22Rv1 (cell line): ENCODE measurements at regions not wholly inside any gene's neighbourhood (a gene's known extent, or its start where the extent isn't known, plus 50 kb on each side); places are given as distances from the start of the nearest gene placed in this dataset.

ENCODE experiments used
- H3K27ac ChIP-seq: fragments of 450-650 bp; 2 replicates; pipeline ENCODE4 v1.5.1; 2017
- CTCF ChIP-seq: fragments of 450-650 bp; IDR thresholded peaks from 2 replicates; pipeline ENCODE4 v1.5.1; 2017; ENCODE audit warnings: mild to moderate bottlenecking
- ZFX ChIP-seq: fragments of 450-650 bp; IDR thresholded peaks from 2 replicates; pipeline ENCODE4 v1.6.1; 2017; ENCODE audit warnings: antibody characterized with exemption, borderline replicate concordance

GRCh38 chr12:84294246-84294645 is 618.4 kb downstream of the SLC6A15 start:
- TF ChIP-seq ZFX (no peak), CTCF (no peak)
- no peak overlapping the region for H3K27ac ChIP-seq

GRCh38 chr12:84290168-84290567 is 622.4 kb downstream of the SLC6A15 start:
- peak overlapping the region; percentile 40 for H3K27ac ChIP-seq
- TF ChIP-seq CTCF (no peak), ZFX (no peak)

GRCh38 chr12:84277986-84278385 is 634.6 kb downstream of the SLC6A15 start:
- no peak for TF ChIP-seq CTCF
- TF ChIP-seq ZFX, result no peak
- H3K27ac ChIP-seq, result no peak overlapping the region

- TF ChIP-seq CTCF (no peak), ZFX (no peak)
- H3K27ac ChIP-seq, result no peak overlapping the region
Observed at GRCh38 chr12:84276215-84276614, 636.4 kb downstream of the SLC6A15 start.

- H3K27ac ChIP-seq, result no peak overlapping the region
- TF ChIP-seq CTCF, result no peak
- TF ChIP-seq ZFX, result no peak
Observed at GRCh38 chr12:84272324-84272723, 640.3 kb downstream of the SLC6A15 start.

GRCh38 chr12:84270470-84271140 is 642.0 kb downstream of the SLC6A15 start:
- TF ChIP-seq CTCF (no peak), ZFX (no peak)

GRCh38 chr12:84247931-84248330 is 664.7 kb downstream of the SLC6A15 start:
- TF ChIP-seq ZFX (no peak), CTCF (no peak)

More at GRCh38 chr12:84270470-84271140, 642.0 kb downstream of the SLC6A15 start:
- no peak overlapping the region for H3K27ac ChIP-seq

More at GRCh38 chr12:84247931-84248330, 664.7 kb downstream of the SLC6A15 start:
- no peak overlapping the region for H3K27ac ChIP-seq
